ENCODE measurements at regions not wholly inside any gene's neighbourhood (a gene's known extent, or its start where the extent isn't known, plus 50 kb on each side); places are given as distances from the start of the nearest gene placed in this dataset.
A peak's percentile ranks its signal among the peaks of the same experiment; 100 is the strongest.
"Not testable (repeated sequence)": the region's sequence is repeated elsewhere in the genome, so short reads cannot be mapped to it uniquely, and the experiment has no call there.

GRCh38 chr2:83155826-83156225 lies 1303.3 kb downstream of the SUCLG1 start:
- no peak for DNase-seq (ENCODE audit: low spot score)

DNA sequence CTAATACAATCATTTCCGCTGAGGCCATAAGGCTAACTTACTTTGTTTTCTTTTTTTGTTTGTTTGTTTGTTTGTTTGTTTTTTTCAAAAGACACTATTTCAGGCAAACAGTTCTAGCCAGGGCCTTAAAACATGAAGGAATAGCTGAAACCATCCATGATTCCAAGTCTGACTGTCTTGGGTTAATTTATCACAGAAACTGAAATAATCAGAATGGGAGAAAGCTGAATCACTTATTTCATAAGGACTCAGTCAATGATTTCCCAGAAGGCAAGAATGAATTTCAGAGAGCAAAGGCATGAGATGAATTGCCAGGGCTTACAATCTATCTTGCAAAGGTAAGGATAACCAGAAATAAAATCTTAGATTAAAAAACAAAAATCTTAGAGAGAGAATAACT lies 1315.1 kb downstream of the SUCLG1 start:
- DNase-seq (ENCODE audit: low spot score), result no peak

- no peak for DNase-seq (ENCODE audit: low spot score)
These were observed 1316.1 kb downstream of the SUCLG1 start for GRCh38 chr2:83142934-83143333.

GRCh38 chr2:83115606-83116005 lies 1343.5 kb downstream of the SUCLG1 start:
- no peak for DNase-seq (ENCODE audit: low spot score)

DNA sequence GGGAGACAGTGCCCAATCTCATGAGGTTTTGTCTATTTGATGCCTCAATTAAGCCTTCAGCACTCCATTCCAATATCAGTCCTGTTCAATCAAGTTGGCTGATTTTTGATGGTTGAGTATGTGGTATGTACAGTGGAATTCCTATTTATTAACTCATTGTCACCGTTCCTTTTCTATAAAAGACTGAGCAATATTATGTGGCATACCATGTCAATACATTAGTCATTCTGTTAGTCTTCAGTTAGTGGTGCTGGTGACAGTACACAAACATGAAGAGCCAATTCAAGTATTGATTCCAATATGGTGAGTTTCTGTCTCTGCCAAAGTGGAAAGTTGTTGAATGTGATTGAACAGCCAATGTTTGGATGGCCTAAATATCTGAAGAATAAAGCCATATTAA lies 1343.9 kb downstream of the SUCLG1 start:
- no peak for DNase-seq (ENCODE audit: low spot score)

DNA sequence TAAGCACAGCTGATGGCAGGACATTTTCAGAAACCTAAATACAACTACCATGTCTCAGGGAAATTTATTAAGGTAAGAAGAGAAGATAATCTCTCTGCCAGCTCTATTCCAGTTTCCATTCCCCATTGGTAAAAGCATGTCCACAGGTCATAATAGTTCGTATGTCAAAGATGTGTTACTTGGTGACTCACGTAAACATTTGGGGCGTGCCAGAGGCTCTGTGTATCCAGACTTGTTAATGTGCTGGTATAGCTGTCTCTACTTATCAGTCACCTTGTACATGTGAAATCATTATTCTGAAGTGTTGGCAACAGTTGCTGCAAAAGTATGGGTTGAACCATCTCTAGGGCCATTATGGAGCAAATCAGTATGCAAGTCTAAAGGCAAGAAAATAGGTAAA lies 1345.1 kb downstream of the SUCLG1 start:
- no peak for DNase-seq (ENCODE audit: low spot score)

DNA sequence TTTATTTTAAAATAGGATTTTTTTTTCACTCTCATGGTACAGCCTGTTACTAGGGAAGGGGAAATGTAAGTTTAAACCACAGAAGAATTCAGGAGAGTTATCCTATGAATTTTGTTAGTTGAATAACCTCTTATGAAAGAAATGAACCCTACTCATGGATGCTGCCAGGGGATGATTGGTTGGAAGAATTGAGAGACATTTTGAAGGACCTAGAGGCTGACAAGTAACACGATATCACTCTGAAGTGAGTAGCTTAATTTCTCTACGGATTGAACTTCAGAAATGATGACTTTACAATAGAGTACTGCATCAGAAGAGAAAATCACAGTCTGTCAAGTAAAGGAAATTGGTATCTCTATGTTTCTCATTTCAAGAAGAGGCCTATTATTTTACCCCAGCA lies 1346.2 kb downstream of the SUCLG1 start:
- DNase-seq (ENCODE audit: low spot score), result no peak

GRCh38 chr2:83109284-83109683 lies 1349.8 kb downstream of the SUCLG1 start:
- DNase-seq (ENCODE audit: low spot score), result no peak

DNA sequence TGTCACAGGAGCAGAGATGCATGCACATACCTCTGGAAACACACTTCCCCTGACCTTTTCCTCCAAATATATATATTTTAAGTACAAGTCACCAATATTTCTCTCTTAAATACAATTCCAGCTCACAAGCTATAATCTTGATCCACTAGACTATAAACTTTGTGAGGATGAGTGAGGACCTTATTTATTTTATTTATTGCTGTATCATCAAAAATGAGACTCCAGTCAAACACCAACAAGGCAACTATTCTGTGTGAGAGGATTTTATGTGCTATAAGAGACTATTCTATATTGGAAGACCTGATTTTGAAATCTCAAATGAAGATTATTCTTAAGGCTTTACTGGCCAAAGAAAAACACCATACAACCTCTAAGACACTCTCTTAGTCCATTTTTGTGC lies 1352.2 kb downstream of the SUCLG1 start:
- DNase-seq (ENCODE audit: low spot score), result no peak

DNA sequence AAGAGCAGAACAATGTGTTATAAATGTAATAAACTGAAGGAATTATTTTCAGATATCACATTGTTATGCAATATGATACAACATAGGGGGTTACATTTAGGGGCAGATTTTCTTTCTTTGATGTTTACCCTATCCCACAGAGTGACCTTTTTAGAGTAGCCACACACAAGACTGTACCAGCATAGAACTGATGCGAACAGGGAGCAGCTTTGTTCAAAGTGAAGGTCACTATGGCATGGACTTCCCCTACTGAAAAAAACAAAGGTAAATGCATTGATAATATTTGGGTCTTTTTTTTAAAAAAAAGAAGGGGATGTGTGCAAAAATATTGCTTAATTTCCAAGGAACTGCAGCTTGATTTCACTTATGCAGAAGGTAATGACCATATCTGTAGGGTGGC lies 1354.9 kb downstream of the SUCLG1 start:
- DNase-seq (ENCODE audit: low spot score), result no peak

GRCh38 chr2:83103613-83104012 lies 1355.5 kb downstream of the SUCLG1 start:
- DNase-seq (ENCODE audit: low spot score), result peak; percentile 56

GRCh38 chr2:83089051-83089450 lies 1370.0 kb downstream of the SUCLG1 start:
- not testable (repeated sequence) for DNase-seq (ENCODE audit: low spot score)

- no peak for DNase-seq (ENCODE audit: low spot score)
These were observed 1373.2 kb downstream of the SUCLG1 start for GRCh38 chr2:83085869-83086268.

GRCh38 chr2:83081826-83082690 lies 1377.0 kb downstream of the SUCLG1 start:
- peak; percentile 12 for DNase-seq (ENCODE audit: low spot score)

DNA sequence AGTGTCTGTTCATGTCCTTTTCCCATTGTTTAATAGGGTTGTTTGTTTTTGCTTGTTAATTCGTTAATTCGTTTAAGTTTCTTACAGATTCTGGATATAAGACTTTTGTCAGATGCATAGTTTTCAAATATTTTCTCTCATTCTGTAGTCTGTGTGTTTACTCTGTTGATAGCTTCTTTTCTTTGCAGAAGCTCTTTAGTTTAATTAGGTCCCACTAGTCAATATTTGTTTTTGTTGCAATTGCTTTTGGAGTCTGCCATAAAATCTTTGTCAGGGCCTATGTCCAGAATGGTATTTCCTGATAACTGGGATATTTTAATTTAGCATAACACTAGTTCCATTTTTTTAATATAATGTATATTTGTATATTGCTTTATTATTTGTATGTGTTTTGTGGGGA lies 1380.1 kb downstream of the SUCLG1 start:
- DNase-seq (ENCODE audit: low spot score), result no peak

DNA sequence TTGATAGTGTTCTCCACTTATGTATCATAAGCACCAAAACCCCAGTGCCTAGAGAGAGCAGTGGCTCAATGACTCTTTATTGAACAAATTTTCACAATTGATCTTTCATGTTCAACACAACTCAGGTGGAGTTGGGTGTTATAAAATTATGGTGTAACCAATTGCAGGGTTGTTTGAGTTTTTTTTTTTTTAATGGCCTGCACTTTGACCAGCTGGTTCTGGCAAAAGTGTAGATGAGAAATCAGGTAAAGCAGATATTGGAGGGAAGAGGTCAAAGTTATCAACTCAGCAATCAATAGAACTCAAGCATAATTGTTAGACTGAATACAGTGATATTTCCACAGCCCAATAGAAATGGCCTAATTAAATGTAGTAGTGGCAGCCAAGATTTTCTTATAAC lies 1386.3 kb downstream of the SUCLG1 start:
- no peak for DNase-seq (ENCODE audit: low spot score)

DNA sequence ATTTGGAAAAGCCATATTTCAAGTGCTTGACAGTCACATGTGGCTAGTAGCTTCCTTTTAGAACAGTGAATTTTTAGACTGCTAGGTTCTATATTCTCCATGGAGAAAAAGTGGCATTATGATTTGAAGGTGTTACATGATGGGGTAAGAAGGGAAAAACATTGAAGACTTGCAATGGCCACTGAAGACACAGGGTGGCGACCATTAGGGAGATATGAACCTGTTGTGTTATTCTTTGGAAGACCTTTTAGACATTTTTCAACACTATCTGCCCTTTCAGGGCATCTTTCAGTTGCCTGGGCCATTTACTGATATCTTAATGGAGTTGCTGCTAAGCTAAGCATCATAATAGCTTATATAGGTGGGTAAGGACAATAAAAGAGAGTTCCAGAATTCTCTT lies 1387.2 kb downstream of the SUCLG1 start:
- no peak for DNase-seq (ENCODE audit: low spot score)

DNA sequence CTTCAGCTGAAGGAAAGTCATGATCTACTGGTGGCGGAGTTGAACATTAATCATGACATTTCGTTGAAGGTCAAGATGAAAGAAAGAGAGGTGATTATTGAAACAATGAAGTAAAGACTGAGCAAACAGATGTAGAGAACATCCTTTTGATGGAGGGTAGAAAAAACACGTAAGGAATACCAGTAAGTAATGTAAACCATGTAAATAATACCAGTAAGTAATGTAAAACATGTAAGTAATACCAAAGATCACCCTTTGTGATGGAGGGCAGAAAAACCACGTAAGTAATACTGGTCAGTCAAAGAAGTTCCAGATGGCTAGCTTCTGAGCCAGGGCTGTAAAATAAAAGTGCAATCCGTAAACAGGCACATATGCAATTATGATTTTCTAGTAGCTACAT lies 1387.7 kb downstream of the SUCLG1 start:
- DNase-seq (ENCODE audit: low spot score), result no peak

GRCh38 chr2:83069724-83070123 lies 1389.4 kb downstream of the SUCLG1 start:
- DNase-seq (ENCODE audit: low spot score), result no peak

- no peak for DNase-seq (ENCODE audit: low spot score)
These were observed 1390.4 kb downstream of the SUCLG1 start for GRCh38 chr2:83068714-83069113.

DNA sequence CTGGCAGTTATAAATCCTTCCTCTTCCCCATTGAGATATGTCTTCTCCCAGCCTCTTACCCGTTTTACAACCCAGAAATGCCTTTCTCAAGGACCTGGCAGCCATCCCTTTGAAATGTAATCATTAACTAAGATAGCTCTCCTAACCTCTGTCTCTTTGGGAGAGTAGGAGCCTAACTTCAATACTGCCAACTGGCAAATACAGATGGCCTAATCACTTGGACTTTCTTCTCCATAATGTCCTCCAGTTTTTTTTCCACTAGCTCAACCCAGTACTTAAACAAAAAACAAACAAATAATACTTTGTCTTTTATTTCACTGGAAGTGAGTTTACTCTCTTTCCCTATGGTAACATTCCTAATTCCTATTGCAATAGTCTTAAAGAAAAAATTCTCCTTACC lies 1391.1 kb downstream of the SUCLG1 start:
- DNase-seq (ENCODE audit: low spot score), result no peak

DNA sequence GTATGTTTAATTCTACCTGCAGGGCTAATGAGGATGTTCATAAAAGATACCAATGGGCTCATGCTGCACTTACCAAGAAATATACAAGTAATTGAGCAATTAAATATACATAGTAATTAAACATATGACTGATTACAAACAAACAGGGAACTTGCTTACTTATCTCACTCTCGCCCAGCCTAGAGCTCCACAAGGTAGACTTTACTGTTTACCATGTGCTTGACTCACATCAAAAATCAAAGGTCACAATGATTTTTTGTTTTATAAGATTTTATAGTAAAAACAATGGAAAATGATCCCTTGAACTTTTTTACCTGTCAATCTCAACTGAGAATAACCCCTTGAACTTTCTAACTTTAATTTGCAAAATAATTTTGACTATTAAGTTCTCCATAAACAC lies 1395.1 kb downstream of the SUCLG1 start:
- no peak for DNase-seq (ENCODE audit: low spot score)

GRCh38 chr2:83063511-83063910 lies 1395.6 kb downstream of the SUCLG1 start:
- no peak for DNase-seq (ENCODE audit: low spot score)

DNA sequence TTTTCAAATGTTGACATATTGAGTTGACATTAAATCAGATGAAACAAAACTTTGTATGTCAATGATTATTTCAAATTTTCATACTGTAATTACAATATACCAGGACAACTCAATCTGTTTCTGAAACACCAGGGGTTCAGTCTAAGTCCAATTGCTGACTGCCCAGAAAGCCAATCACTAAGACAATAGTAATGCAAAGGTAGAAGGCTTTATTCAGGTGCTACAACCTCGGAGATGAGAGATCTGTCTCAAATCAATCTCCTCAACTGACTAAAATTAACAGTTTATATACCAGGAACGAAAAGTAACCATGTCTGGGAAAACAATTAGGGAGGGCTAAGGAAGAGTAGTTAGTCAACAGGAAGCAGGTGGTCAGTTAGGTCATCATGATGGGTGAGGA lies 1400.4 kb downstream of the SUCLG1 start:
- no peak for DNase-seq (ENCODE audit: low spot score)

All from GM03348 (cell line).